HFFc6 (cell line): ENCODE measurements at regions not wholly inside any gene's neighbourhood (a gene's known extent, or its start where the extent isn't known, plus 50 kb on each side); places are given as distances from the start of the nearest gene placed in this dataset.

Experiments
- DNase-seq: peaks from one replicate; pipeline ENCODE4 v3.0.0-alpha.2; 2018
- H3K27ac Mint-ChIP-seq: 2 replicates; pipeline ENCODE4 v1.8.0; 2020; ENCODE audit warnings: mild to moderate bottlenecking, mixed read lengths
- H3K27me3 Mint-ChIP-seq: 2 replicates; pipeline ENCODE4 v1.8.0; 2021; ENCODE audit warnings: mild to moderate bottlenecking, moderate library complexity, mixed read lengths; ENCODE audit not compliant: insufficient read depth
- H3K36me3 Mint-ChIP-seq: 2 replicates; pipeline ENCODE4 v1.8.0; 2021; ENCODE audit warnings: low read depth, mixed read lengths
- H3K4me1 Mint-ChIP-seq: 2 replicates; pipeline ENCODE4 v1.8.0; 2020; ENCODE audit warnings: low read depth, mixed read lengths
- H3K4me3 Mint-ChIP-seq: 2 replicates; pipeline ENCODE4 v1.8.0; 2020; ENCODE audit warnings: mild to moderate bottlenecking, moderate library complexity, mixed read lengths
- H3K9me3 Mint-ChIP-seq: 2 replicates; pipeline ENCODE4 v1.8.0; 2020; ENCODE audit warnings: mild to moderate bottlenecking, mixed read lengths
- CTCF ChIP-seq: fragments of 200-600 bp; sonication (generic); IDR thresholded peaks from 2 replicates; pipeline ENCODE4 v1.5.0; 2021; ENCODE audit warnings: antibody characterized with exemption, mild to moderate bottlenecking

GRCh38 chr2:16264491-16264890, 324.1 kb downstream of the MYCN start:
- no peak for DNase-seq
- Mint-ChIP-seq H3K36me3 (no peaks in the 10 kb centered on the region), H3K27me3 (0 out of 2 replicates have a peak, but pooled peaks cover 1% of the 10 kb centered on the region), H3K27ac (no peak overlapping the region), H3K4me1 (no peaks in the 10 kb centered on the region), H3K9me3 (peaks cover 55% of the 10 kb centered on the region), H3K4me3 (no peak overlapping the region)
- TF ChIP-seq CTCF, result no peak

- Mint-ChIP-seq H3K27ac (no peak overlapping the region), H3K9me3 (peaks cover 44% of the 10 kb centered on the region), H3K4me3 (no peak overlapping the region), H3K36me3 (no peaks in the 10 kb centered on the region), H3K27me3 (no peaks in the 10 kb centered on the region), H3K4me1 (no peaks in the 10 kb centered on the region)
- no peak for DNase-seq
- no peak for TF ChIP-seq CTCF
Observed at GRCh38 chr2:16263241-16263890, 323.0 kb downstream of the MYCN start.

GRCh38 chr2:16262526-16263178, 322.3 kb downstream of the MYCN start:
- Mint-ChIP-seq H3K4me1 (no peaks in the 10 kb centered on the region), H3K27me3 (no peaks in the 10 kb centered on the region), H3K27ac (no peak overlapping the region), H3K36me3 (no peaks in the 10 kb centered on the region), H3K9me3 (peaks cover 40% of the 10 kb centered on the region), H3K4me3 (no peak overlapping the region)
- DNase-seq, result no peak
- TF ChIP-seq CTCF, result no peak

- peaks cover 36% of the 10 kb centered on the region for H3K9me3 Mint-ChIP-seq
- H3K36me3 Mint-ChIP-seq, result no peaks in the 10 kb centered on the region
- no peak for TF ChIP-seq CTCF
- no peak overlapping the region for H3K4me3 Mint-ChIP-seq
- no peaks in the 10 kb centered on the region for H3K4me1 Mint-ChIP-seq
- H3K27me3 Mint-ChIP-seq, result no peaks in the 10 kb centered on the region
- no peak for DNase-seq
- H3K27ac Mint-ChIP-seq, result no peak overlapping the region
Observed at GRCh38 chr2:16261791-16262190, 321.4 kb downstream of the MYCN start.

- Mint-ChIP-seq H3K4me3 (no peak overlapping the region), H3K9me3 (peaks cover 42% of the 10 kb centered on the region), H3K4me1 (no peaks in the 10 kb centered on the region), H3K27ac (no peak overlapping the region), H3K36me3 (no peaks in the 10 kb centered on the region), H3K27me3 (no peaks in the 10 kb centered on the region)
- DNase-seq, result no peak
- no peak for TF ChIP-seq CTCF
Observed at GRCh38 chr2:16261071-16261470, 320.7 kb downstream of the MYCN start.
